NCI-H82 treated with DMSO at 0.1 percent for 48 hours (cell line): ENCODE measurements at regions not wholly inside any gene's neighbourhood (a gene's known extent, or its start where the extent isn't known, plus 50 kb on each side); places are given as distances from the start of the nearest gene placed in this dataset.

ENCODE experiments used
- DNase-seq: peaks from one replicate; lab custom pipeline; 2025; ENCODE audit not compliant: unreplicated experiment; lab: John Stamatoyannopoulos, UW

DNA sequence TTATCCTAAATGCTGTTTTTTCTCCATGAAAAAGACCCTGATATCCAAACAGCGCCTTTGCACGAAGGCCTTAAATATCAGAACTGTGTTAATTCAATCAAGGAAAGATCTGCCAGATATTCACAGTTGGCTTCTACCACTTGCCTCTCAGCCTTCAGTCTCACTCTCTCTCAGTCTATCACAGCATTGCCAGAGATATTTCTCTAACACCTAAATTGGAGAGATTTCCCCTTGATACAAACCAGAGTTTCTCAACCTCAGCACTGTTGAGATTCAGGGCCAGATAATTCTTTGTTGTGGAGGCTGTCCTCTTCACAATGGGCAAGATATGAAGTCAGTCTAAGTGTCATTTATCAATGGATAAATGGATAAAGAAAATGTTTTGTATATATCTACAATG, 454.1 kb upstream of the MAF start:
- no peak for DNase-seq

DNA sequence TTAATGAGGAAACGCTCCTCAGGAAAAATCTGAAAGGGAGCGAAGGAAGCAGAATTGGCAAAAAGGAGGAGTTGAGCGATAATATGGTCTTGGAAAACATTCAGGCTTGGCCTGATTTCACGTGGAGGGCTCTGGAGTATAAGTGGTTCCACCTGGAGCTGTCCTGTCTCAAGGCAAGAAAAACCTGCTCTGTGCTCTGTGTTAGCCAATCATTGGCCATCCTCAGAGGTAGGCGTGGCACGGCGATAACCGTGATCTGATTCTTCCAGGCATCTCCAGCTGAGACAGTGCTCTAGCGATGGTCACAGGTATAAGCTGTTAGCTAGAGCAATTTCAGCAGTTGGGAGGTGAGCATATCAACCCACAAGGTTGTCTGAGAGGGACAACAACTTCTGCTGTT, 450.5 kb upstream of the MAF start:
- no peak for DNase-seq

DNA sequence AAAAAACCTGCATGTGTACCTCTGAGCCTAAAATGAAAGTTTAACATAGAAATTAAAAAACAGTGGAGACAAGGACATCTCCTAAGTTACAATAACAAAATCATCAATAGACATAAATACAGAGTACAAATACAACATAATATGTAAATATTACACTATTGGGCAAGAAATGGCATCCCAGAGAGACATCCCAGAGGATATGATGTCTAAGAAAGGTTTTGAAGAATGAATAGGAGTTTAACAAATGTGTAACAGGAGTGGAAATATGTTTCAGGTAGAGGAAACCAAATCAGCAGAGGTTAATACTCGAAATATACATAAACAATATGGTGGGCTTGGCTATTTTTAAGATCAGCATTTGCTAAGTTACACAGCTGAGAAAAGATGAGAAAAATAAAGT, 447.7 kb upstream of the MAF start:
- no peak for DNase-seq

DNA sequence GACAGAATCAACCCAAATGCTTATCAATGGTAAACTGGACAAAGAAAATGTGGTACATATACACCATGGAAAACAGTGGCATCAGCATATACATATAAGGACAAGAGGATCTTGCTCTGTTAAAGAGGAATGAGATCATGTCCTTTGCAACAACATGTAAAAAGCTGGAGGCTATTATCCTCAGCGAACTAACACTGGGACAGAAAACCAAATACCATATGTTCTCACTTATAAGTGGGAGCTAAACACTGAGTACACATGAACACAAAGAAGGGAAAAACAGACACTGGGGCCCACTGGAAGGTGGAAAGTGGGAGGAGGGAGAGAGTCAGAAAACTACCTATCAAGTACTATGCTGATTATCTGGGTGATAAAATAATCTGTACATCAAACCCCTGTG, 447.3 kb upstream of the MAF start:
- DNase-seq, result no peak

DNA sequence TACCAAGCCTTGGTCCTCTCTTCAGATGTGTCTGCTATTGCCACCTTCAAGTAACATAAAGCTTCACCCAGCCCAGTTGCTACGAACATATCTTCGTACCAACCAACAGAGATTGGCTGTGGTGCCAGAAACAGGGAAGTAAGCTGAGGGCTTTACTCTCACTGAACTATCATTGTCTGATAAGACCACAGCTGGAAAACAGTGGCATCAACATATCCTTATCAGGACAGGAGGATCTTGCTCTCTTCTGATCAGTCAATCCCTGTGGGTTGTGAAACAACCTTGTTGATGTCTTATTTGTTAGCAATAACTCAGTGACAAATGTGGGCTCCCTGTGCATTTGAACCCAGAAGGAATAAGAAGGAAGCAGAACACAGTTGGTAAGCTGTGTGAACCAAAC, 446.3 kb upstream of the MAF start:
- no peak for DNase-seq

DNA sequence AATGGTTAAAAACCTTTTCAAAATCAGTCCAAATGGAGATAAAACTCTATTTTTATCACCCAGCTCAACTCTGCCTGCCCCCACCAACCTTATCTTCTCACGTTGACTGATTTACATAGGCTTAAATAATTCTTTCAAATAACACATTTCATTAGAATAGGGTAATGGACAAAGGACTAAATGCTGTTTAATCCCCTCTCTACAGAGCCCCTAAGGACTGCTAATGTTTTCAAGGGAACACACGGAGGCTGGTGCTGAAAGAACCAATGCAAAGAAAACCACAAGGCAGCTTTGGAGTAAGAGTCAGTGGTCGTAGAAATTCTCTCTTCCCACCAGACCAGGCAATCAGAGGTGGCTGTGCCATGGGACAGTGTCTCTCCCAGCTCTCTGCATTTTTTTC, 445.7 kb upstream of the MAF start:
- DNase-seq, result no peak

DNA sequence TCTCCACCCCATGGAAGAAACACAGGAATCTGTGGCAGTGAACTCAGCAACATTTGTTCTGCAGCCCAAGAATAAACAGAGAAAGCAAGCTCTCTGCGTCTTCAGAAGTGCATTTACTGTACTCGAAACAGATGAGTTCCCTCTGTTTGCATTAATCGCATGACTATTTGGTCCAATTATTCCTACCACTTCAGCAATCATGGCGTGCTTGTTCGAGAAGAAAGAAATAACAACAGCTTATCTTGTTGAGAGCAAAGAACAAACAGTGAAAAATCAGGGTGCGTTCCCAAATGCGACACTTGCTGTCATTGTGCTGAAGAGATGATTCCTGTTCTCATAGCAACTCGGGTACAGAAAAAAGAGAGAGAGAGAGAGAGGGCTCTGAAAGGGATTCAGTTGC, 445.3 kb upstream of the MAF start:
- no peak for DNase-seq

DNA sequence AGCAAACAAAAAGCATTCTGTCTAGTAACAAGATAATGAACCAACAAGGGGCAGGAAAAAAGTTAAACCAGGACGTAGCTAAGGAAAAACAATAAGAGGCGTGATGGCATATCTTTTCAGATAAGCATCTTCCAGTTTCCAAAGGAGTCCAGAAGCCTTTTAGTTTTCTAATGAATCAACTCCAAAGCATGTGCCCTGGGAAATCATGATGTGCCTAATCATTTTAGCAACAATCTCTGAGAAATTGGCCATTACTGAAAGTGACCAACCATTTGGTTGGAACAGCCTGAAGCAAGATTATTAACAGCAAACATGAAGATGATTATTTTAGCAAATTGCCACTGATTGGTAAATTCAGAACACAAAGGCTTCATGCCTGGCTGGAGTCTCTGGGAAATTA, 440.9 kb upstream of the MAF start:
- DNase-seq, result no peak

DNA sequence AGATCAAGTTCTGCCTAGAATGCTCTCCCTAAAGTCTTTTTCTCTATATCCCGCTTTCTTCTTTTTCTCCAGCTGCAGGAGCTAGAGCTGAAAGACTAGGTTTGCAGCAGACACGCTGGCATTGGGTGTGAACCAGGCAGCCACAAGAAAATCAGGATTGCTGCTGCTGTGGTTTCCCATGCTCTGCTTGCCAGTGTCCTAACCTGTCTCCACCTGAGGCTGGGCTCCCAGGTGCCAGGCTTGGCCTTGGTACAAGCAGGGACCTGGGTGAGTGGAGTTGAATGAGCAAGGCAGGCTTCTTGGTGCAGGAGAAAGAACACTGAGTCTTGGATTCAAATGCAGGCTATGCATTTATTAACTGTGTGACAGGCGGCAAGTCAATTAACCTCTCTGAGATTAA, 440.3 kb upstream of the MAF start:
- no peak for DNase-seq

DNA sequence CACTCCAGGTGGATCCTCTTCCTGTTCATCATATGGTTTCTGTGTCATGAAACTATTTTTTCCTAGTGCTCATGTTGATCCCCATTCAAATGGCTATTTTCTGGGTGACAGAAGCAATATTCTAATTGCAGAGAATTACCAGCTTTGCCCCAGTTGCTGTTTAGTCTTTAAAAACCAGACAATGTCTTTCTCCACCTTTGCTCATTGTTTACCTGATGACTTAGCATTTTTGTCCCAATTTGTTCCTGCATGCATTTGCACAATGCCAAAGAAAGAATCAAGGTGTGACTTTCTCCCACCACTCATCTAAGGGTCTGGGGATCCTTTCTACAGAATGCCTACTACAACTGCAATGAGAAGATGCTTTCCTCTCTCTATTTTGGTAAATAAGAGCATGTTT, 439.9 kb upstream of the MAF start:
- DNase-seq, result no peak

DNA sequence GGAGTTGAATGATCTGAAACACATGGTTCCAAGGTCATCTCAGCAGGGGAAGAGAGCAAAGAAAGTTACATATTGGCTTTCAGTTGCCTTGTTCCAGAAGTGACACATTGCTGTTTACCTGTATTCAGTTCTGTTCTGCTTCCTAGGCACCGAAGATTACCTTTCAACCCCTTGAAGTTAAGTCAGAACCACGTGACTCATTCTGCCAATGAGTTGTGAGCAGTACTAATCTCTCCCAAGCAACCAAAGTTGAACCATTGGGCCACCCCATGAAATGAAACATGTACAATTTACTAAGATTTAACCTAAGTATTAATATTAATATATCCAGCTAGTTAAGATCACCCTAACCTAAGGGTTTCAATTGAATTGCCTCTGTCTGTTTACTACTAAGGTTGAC, 439.2 kb upstream of the MAF start:
- DNase-seq, result no peak

DNA sequence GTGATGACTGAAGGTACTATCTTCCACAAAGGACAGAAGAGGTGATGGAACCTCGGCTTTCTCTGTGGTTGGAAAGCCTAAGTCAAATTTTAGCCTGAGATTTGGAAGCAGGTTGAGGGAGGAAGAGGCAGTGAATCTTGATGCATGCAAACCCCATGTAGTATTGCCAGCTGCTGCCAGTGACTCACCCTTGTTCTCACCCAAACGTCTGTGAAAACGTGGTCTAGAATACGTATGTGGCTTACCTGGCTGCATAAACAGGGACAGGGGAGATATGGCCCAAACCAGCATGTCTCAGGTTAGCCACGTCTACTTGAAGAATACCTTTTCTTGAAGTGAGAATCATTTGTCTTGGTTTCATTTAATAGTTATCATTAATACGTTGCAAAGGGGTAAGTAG, 438.0 kb upstream of the MAF start:
- no peak for DNase-seq

DNA sequence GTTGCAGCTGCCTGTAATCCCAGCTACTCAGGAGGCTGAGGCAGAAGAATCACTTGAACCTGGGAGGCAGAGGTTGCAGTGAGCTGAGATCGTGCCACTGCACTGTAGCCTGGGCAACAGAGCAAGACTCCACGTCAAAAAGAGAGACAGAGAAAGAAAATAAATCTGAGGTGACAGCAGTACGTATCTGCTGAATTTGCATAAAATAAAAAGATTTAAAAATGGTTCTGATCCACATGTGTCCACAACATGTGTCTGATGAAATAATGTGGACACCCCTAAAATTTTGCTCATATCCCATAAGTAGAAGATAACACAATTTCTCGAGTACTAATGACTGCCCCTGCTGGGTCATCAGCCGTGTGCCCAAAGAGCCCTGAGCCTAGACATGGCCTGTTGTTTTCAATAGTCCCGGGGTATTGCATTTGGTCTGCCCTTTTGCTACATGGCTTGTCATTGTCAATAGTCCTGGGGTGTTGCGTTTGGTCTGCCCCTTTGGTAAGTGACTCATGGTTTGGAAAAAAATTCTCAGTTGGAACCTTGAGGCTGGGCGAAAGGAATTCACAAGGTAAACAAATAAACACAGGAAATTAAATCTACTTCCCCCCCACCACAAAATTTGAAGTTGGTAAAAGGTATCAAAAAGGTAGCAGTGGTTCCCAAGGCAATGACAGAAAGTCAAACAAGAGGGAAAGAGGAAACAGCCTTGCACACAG, 434.6 kb upstream of the MAF start:
- no peak for DNase-seq

DNA sequence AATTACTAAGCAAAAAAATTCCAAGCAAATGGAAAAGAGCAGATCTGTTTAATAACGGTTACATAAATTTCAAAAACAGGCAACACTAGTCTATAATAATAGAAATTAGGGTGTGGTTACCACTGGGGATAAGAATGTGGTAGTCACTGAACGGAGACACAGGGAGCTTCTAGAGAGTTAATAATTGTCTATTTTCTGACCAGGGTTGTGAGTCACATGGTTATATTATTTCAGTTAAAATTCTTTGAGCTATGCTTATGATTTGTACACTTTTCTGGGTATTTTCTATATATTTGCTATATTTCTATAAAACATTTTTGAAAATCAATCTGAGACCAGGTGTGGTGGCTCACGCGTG, 433.9 kb upstream of the MAF start:
- DNase-seq, result no peak

DNA sequence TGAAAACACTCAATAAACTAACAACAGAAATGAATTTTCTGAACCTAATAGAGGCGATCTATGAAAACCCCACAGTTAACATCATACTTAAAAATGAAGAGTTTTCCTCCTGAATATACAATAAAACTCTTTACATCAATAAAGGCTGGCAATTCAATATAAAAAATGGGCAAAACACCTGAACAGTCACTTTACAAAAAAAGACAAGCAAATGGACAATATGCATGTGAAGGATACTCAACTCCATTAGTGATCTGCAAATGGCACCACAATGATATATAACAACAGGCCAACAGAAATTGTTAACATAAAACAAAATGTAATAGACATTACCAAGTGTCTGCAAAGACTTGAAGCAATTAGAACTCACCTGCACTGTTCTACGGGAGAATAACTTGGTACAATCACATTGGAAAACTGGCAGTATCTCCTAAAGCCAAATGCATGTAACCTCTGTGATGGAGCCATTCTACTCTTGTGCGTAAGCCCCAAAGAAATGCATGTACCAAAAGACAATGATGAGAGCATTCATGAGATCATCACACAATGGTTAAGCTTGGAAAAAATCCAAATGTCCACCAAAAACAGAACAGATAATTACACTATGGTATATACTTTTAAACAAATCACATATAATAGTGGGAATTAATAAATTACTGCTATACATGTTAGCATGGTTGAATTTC, 433.4 kb upstream of the MAF start:
- no peak for DNase-seq

DNA sequence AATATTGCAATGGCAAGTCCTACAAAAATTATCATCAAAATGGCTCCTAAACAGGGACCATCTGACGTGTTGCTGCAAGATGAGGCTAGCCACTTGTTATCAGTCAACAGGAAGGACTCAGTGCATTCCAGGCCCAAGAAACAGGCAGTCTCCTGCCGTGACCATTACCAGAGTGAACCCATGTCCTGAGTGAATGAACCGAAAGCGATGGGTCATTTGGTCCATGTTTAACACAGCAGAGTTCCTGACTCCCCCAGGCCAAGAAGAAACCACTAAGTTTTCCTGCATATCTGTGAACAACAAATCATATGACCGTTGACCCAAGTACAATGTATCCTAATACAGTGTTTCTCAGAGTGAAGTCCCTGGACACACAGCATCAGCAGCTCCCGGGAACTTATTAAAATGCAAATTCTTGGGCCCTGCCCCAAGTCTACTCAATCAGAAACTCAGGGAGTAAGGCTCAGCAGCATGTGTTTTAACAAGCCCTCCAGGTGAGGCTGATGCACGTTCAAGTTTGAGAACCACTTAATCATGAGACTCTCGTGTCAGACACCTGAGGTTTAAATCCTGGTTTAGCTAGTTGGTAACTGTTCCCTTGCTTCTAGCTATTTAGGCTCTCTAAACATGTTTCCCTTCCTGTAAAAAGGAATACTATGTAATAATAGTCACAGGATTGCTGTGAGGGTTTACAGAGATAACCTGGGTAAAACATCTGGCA, 429.4 kb upstream of the MAF start:
- no peak for DNase-seq

DNA sequence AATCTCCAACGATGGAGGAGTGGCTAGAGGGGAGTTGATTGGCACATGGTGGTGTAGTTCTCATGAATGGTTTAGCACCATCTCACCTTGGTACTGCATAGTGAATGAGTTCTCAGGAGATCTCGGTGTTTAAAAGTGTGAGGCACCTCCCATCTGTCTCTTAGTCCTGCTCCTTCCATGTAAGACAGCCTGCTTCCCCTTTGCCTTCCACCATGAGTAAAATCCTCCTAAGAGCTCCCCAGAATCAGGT, 428.8 kb upstream of the MAF start:
- DNase-seq, result no peak

DNA sequence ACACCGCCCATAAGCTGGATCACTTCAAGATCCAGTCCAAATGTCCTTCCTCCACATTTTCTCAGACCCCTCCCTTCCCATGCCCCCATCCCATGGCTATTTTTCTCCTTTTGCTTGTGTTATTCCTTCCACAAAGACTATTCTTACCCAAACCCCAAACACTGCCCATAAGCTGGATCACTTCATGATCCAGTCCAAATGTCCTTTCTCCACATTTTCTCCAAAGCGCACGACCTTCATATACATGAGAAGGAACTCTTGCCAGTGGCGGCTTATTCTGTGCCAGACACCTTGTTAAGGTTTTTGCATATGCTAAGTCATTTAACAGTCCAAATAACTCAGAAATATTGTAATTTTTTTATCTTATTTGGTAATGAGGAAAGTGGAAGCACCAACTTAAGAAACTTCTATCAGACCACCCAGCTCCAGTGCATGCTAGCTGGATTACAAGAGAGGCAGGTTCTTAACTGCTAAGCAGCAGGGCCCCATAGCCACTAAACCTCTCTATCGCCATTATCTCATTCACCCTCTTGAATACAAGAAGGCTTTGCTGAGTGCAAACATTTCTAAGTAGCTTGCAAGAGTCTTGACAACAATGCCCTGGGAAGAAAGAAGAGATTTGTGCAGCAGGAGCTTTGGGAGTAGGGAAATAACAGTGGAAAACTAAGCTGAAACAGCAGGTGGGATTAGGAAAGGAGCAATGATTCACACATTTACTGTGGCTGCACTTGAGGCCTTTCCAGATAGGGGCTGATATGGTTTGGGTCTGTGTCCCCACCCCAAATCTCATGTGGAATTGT, 428.2 kb upstream of the MAF start:
- no peak for DNase-seq

DNA sequence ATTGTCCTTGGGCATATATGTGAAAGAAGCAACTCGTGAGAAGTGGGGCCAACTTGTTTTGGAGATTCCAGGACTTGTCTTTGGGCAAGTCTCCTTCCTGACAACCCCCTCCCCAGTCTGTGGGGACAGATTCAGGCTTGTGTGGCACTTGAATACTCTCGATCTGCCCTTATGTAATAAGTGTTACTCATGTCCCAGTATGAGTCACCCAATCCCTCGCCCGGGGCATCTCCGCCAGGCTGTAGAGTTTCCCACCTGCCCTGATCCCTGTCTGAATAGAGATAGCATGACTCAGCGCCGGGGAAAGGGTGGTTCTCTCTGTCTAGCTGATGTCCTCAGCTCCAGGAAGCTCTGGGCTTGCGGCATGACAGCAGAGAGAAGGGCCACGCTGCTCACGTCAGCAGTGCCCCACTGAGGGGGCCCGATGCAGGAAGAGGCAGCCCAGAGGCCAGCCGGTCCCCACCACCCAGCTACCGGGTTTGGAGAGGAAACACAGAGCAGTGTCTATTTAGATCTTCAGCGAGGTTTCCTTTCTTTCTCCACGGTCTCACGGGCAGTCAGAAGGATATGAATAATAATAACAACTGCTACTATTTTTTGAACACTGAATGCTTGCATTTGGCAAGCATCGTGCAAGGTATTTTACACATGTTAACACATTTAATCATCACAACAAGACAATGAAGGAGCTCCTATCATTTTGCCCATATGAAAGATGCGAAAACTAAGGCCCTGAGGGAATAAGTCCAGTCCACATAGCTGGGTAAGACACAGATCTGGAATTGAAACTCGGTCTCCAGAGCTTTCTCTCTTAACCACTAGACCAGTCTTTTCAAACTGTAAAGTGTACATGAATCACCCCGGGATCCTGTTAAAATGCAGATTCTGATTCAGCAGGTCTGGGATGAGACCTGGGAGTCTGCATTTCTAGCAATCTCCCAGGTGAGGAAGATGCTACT, 426.7 kb upstream of the MAF start:
- DNase-seq, result no peak

DNA sequence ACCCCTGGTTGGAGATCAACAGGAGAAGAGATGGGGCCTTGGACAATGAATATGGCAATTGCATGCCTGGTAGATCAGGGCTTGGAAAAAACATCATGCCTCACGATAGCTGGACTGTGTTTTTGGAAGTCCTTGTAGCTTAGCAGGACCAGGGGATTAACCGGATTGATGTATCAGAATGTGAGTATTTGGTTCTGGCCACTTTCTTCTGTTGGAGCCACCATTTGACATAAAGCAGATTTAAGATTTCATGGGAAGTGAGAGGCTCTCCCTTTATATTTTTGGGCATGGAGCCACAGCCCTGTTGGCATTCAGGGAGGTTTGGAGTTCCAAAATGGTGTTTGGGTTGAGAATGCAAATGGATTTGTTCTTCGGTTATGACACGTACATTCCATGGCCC, 424.7 kb upstream of the MAF start:
- no peak for DNase-seq

DNA sequence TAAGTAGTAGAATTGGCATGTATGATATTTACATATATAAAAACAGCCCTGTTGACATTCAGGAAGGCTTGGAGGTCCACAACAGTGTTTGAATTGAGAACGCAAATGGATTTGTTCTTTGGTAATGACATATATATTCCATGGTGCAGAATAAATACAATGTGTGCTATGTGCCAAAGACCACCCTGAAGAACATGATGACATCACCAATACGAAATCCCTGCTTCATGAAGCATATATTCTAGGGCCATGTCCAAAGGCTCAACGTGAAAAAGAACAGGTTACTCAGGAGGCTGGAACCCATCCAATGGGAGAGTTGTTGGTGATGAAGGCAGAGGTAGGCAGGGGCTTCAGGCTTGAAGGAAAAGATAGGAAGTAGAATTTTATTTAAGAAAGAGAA, 423.9 kb upstream of the MAF start:
- DNase-seq, result no peak
